B cell (primary cell): ENCODE measurements at regions not wholly inside any gene's neighbourhood (a gene's known extent, or its start where the extent isn't known, plus 50 kb on each side); places are given as distances from the start of the nearest gene placed in this dataset.

Experiments
- ATAC-seq: fragments of 200-7000 bp; cut with Tn5 transposase; one replicate; pipeline ENCODE4 v1.10.0; 2021; ENCODE audit warnings: low read depth, mild to moderate bottlenecking, moderate number of reproducible peaks, moderate library complexity
- CTCF ChIA-PET: fragments of 350-600 bp; sonication (Branson Sonifier 250); formaldehyde crosslinking; loops from one replicate; lab custom pipeline; 2021; ENCODE audit warnings: antibody characterized with exemption, inconsistent platforms; lab: Charles Lee
- POLR2A ChIA-PET: fragments of 350-600 bp; sonication (Branson Sonifier 250); formaldehyde crosslinking; loops from one replicate; lab custom pipeline; 2021; ENCODE audit warnings: antibody characterized with exemption; lab: Charles Lee
- DNase-seq: peaks from one replicate; pipeline ENCODE4 v3.0.0; 2013
- H2AFZ ChIP-seq: 2 replicates; pipeline ENCODE4 v1.6.1; 2012; ENCODE audit warnings: mild to moderate bottlenecking, low read depth, low read length; ENCODE audit not compliant: insufficient read depth, poor library complexity, severe bottlenecking
- H3K27ac ChIP-seq, 2 donors: 1 replicate in 1 of 2; 2 replicates in 1 of 2; pipeline ENCODE4 v1.5.1; 2012 to 2013; ENCODE audit warnings: low read length in 2 of 2, mild to moderate bottlenecking in 2 of 2, moderate library complexity in 1 of 2
- H3K27me3 ChIP-seq, 4 experiments: fragments of 200-600 bp in 1 of 4; sonication (generic) in 1 of 4; replicated peaks in 1 of 4; 1 replicate in 2 of 4; 2 replicates in 2 of 4; pipeline versions ENCODE4 v1.6.1 to v1.7.0; 2013 to 2016; ENCODE audit warnings: low read length in 3 of 4, mild to moderate bottlenecking in 2 of 4, mixed read lengths in 1 of 4, moderate library complexity in 1 of 4; ENCODE audit not compliant: insufficient read depth in 4 of 4, control insufficient read depth in 3 of 4; ENCODE audit errors: control extremely low read depth in 1 of 4
- H3K36me3 ChIP-seq, 2 experiments: replicated peaks in 1 of 2; 1 replicate in 1 of 2; 2 replicates in 1 of 2; pipeline versions ENCODE4 v1.6.1 to v1.7.1; 2013; ENCODE audit warnings: low read length in 1 of 2; ENCODE audit not compliant: insufficient read depth in 2 of 2, control insufficient read depth in 1 of 2; ENCODE audit errors: control extremely low read depth in 1 of 2, extremely low read depth in 1 of 2
- H3K4me1 ChIP-seq, 2 donors: fragments of 200-600 bp in 1 of 2; sonication (generic) in 1 of 2; 1 replicate in 1 of 2; 2 replicates in 1 of 2; pipeline versions ENCODE4 v1.5.1 to v1.6.1; 2013 to 2017; ENCODE audit warnings: low read length in 2 of 2; ENCODE audit not compliant: control insufficient read depth in 2 of 2, insufficient read depth in 2 of 2
- H3K4me2 ChIP-seq: replicated peaks from 2 replicates; pipeline ENCODE3; 2012; ENCODE audit warnings: mild to moderate bottlenecking, low read depth, low read length; ENCODE audit not compliant: poor library complexity, severe bottlenecking
- H3K4me3 ChIP-seq, 5 experiments: fragments of 200-600 bp in 1 of 5; sonication (generic) in 1 of 5; 1 replicate in 3 of 5; 2 replicates in 2 of 5; pipeline versions ENCODE4 v1.5.1 to v1.7.0; 2011 to 2016; ENCODE audit warnings: low read length in 4 of 5, mild to moderate bottlenecking in 4 of 5, low read depth in 2 of 5, control low read depth in 1 of 5, moderate library complexity in 1 of 5; ENCODE audit not compliant: insufficient read depth in 1 of 5; ENCODE audit errors: control extremely low read depth in 1 of 5, extremely low read depth in 1 of 5
- H3K79me2 ChIP-seq: fragments of 200-600 bp; sonication (generic); one replicate; pipeline ENCODE4 v1.6.0; 2016; ENCODE audit warnings: low read length; ENCODE audit not compliant: control insufficient read depth, insufficient read depth
- H3K9ac ChIP-seq: fragments of 200-600 bp; sonication (generic); 2 replicates; pipeline ENCODE4 v1.6.1; 2017; ENCODE audit warnings: mild to moderate bottlenecking, low read length, moderate library complexity
- H3K9me3 ChIP-seq, 3 donors: one replicate each; pipeline versions ENCODE4 v1.6.1 to v1.7.1; 2013; ENCODE audit warnings: low read length in 2 of 3; ENCODE audit not compliant: control insufficient read depth in 2 of 3, insufficient read depth in 1 of 3; ENCODE audit errors: control extremely low read depth in 1 of 3
- H4K20me1 ChIP-seq: 2 replicates; pipeline ENCODE4 v1.6.0; 2012; ENCODE audit warnings: mild to moderate bottlenecking, low read length; ENCODE audit not compliant: insufficient read depth, control insufficient read depth, poor library complexity, severe bottlenecking
- H3K27ac Mint-ChIP-seq: one replicate; pipeline ENCODE4 v1.8.0; 2021; ENCODE audit warnings: mixed read lengths
- H3K27me3 Mint-ChIP-seq: one replicate; pipeline ENCODE4 v1.8.0; 2021; ENCODE audit warnings: mixed read lengths
- H3K4me1 Mint-ChIP-seq: one replicate; pipeline ENCODE4 v1.8.0; 2021; ENCODE audit warnings: mixed read lengths
- H3K4me3 Mint-ChIP-seq: one replicate; pipeline ENCODE4 v1.8.0; 2021; ENCODE audit warnings: mixed read lengths
- H3K9me3 Mint-ChIP-seq: one replicate; pipeline ENCODE4 v1.8.0; 2022; ENCODE audit warnings: mixed read lengths; ENCODE audit not compliant: insufficient read depth
- CTCF ChIP-seq: fragments of 200-600 bp; IDR thresholded peaks from one replicate; pipeline ENCODE4 v1.8.0; 2022; ENCODE audit warnings: antibody characterized with exemption, mild to moderate bottlenecking
- EZH2 ChIP-seq: IDR thresholded peaks from 2 replicates; pipeline ENCODE4 v1.6.1; 2012; ENCODE audit warnings: borderline replicate concordance, low read depth, mild to moderate bottlenecking, moderate library complexity, low read length; ENCODE audit not compliant: insufficient read depth, poor library complexity, severe bottlenecking
- WGBS: methylation state at CpG from one replicate; pipeline ENCODE4 v1.1.5; 2013; ENCODE audit warnings: missing lambda C conversion rate; ENCODE audit not compliant: insufficient coverage; 5-methylcytosine and 5-hydroxymethylcytosine counted together
- intact Hi-C: fragments of 100-400 bp; cut with micrococcal nuclease; formaldehyde crosslinking; loops from one replicate; pipeline ENCODE4 v1.10.0; 2022

GRCh38 chr5:52725065-52725746 lies 62.5 kb upstream of the ITGA1 start:
- Mint-ChIP-seq H3K9me3 (no peaks in the 10 kb centered on the region), H3K4me1 (no peaks in the 10 kb centered on the region), H3K4me3 (no peak overlapping the region), H3K27ac (no peak overlapping the region), H3K27me3 (peaks cover 2% of the 10 kb centered on the region)
- H3K4me2 ChIP-seq: no peak overlapping the region
- no peaks in the 10 kb centered on the region for H3K36me3 ChIP-seq
- no peak for DNase-seq
- H3K9ac ChIP-seq: no peak overlapping the region
- H2AFZ ChIP-seq: no peak overlapping the region
- TF ChIP-seq EZH2: no peak
- CTCF ChIA-PET: no interaction called here
- no peaks in the 10 kb centered on the region for H3K79me2 ChIP-seq
- intact Hi-C loops: no loop called here
- H3K9me3 ChIP-seq: no peaks in the 10 kb centered on the region
- H3K4me3 ChIP-seq: no peak overlapping the region
- ATAC-seq: no peak
- no peaks in the 10 kb centered on the region for H3K27me3 ChIP-seq
- no peak overlapping the region for H3K27ac ChIP-seq
- WGBS: 0% methylated on average over 2 of the region's 6 CpGs
- H3K4me1 ChIP-seq: no peaks in the 10 kb centered on the region
- POLR2A ChIA-PET: no interaction called here
- H4K20me1 ChIP-seq: no peaks in the 10 kb centered on the region

- ATAC-seq (no peak), DNase-seq (no peak)
- H3K4me2 ChIP-seq: no peak overlapping the region
- H3K27ac Mint-ChIP-seq: no peak overlapping the region
- H3K27me3 ChIP-seq: no peaks in the 10 kb centered on the region
- H3K4me3 Mint-ChIP-seq: no peak overlapping the region
- intact Hi-C loops: no loop called here
- no peaks in the 10 kb centered on the region for H3K4me1 Mint-ChIP-seq
- no peak overlapping the region for H3K9ac ChIP-seq
- no peak overlapping the region for H3K27ac ChIP-seq
- CTCF ChIA-PET: no interaction called here
- no peaks in the 10 kb centered on the region for H3K36me3 ChIP-seq
- no peaks in the 10 kb centered on the region for H3K79me2 ChIP-seq
- no peak overlapping the region for H3K4me3 ChIP-seq
- no peak overlapping the region for H2AFZ ChIP-seq
- 38% methylated on average over 3 of the region's 3 CpGs for WGBS
- peaks cover 5% of the 10 kb centered on the region for H3K27me3 Mint-ChIP-seq
- TF ChIP-seq CTCF (no peak), EZH2 (no peak)
- H3K9me3 Mint-ChIP-seq: no peaks in the 10 kb centered on the region
- POLR2A ChIA-PET: no interaction called here
- H3K4me1 ChIP-seq: no peaks in the 10 kb centered on the region
- no peaks in the 10 kb centered on the region for H4K20me1 ChIP-seq
- no peaks in the 10 kb centered on the region for H3K9me3 ChIP-seq
Observed at GRCh38 chr5:52725808-52726207, 61.9 kb upstream of the ITGA1 start.
